NCI-H1092 treated with DMSO at 0.1 percent for 48 hours (cell line): ENCODE measurements at regions not wholly inside any gene's neighbourhood (a gene's known extent, or its start where the extent isn't known, plus 50 kb on each side); places are given as distances from the start of the nearest gene placed in this dataset.

Experiments
- DNase-seq: peaks from one replicate; lab custom pipeline; 2025; lab: John Stamatoyannopoulos, UW

- DNase-seq, result peak; percentile 89
These were observed 284.5 kb downstream of the ZNF608 start for GRCh38 chr5:124461941-124462340.

GRCh38 chr5:124461157-124461556, 285.3 kb downstream of the ZNF608 start:
- DNase-seq, result no peak

GRCh38 chr5:124460642-124461041, 285.8 kb downstream of the ZNF608 start:
- peak; percentile 9 for DNase-seq

GRCh38 chr5:124459984-124460383, 286.5 kb downstream of the ZNF608 start:
- DNase-seq, result no peak

GRCh38 chr5:124457901-124458300, 288.5 kb downstream of the ZNF608 start:
- peak; percentile 12 for DNase-seq

GRCh38 chr5:124457101-124457500, 289.3 kb downstream of the ZNF608 start:
- DNase-seq, result peak; percentile 35

GRCh38 chr5:124456249-124456648, 290.2 kb downstream of the ZNF608 start:
- no peak for DNase-seq

- no peak for DNase-seq
These were observed 292.4 kb downstream of the ZNF608 start for GRCh38 chr5:124454081-124454480.

- no peak for DNase-seq
These were observed 293.0 kb downstream of the ZNF608 start for GRCh38 chr5:124453221-124454051.

- DNase-seq, result no peak
These were observed 294.0 kb downstream of the ZNF608 start for GRCh38 chr5:124452412-124452811.

GRCh38 chr5:124451721-124452383, 294.6 kb downstream of the ZNF608 start:
- no peak for DNase-seq

- DNase-seq, result no peak
These were observed 300.3 kb downstream of the ZNF608 start for GRCh38 chr5:124446120-124446519.

- DNase-seq, result no peak
These were observed 301.3 kb downstream of the ZNF608 start for GRCh38 chr5:124445070-124445619.

- DNase-seq, result no peak
These were observed 302.2 kb downstream of the ZNF608 start for GRCh38 chr5:124444147-124444775.

GRCh38 chr5:124440471-124440870, 306.0 kb downstream of the ZNF608 start:
- DNase-seq, result no peak

GRCh38 chr5:124439609-124440008, 306.8 kb downstream of the ZNF608 start:
- DNase-seq, result peak; percentile 30

GRCh38 chr5:124438903-124439281, 307.5 kb downstream of the ZNF608 start:
- DNase-seq, result peak; percentile 33

GRCh38 chr5:124438026-124438902, 308.2 kb downstream of the ZNF608 start:
- DNase-seq, result no peak

- no peak for DNase-seq
These were observed 310.1 kb downstream of the ZNF608 start for GRCh38 chr5:124436294-124436693.

- DNase-seq, result no peak
These were observed 313.3 kb downstream of the ZNF608 start for GRCh38 chr5:124433170-124433569.

- no peak for DNase-seq
These were observed 324.9 kb downstream of the ZNF608 start for GRCh38 chr5:124421584-124421983.

- no peak for DNase-seq
These were observed 325.5 kb downstream of the ZNF608 start for GRCh38 chr5:124420952-124421351.
